OCI-LY1 (cell line): ENCODE measurements at regions not wholly inside any gene's neighbourhood (a gene's known extent, or its start where the extent isn't known, plus 50 kb on each side); places are given as distances from the start of the nearest gene placed in this dataset.

Experiments used
- H2AFZ ChIP-seq: fragments of 200-600 bp; sonication (generic), shearing (Covaris generic); 2 replicates; pipeline ENCODE4 v1.6.0; 2014; ENCODE audit warnings: antibody characterized with exemption, mild to moderate bottlenecking, low read length
- H3F3A ChIP-seq: fragments of 200-600 bp; sonication (generic), shearing (Covaris generic); 2 replicates; pipeline ENCODE4 v1.6.0; 2014; ENCODE audit warnings: mild to moderate bottlenecking, antibody characterized with exemption, low read length, moderate library complexity; ENCODE audit not compliant: insufficient read depth
- H3K27ac ChIP-seq: fragments of 200-600 bp; sonication (generic); 2 replicates; pipeline ENCODE4 v1.5.1; 2014; ENCODE audit warnings: low read length, mixed run types, mild to moderate bottlenecking, low read depth; ENCODE audit not compliant: poor library complexity, severe bottlenecking
- H3K27me3 ChIP-seq: fragments of 200-600 bp; sonication (generic); 2 replicates; pipeline ENCODE4 v1.6.0; 2014; ENCODE audit warnings: antibody characterized with exemption, mild to moderate bottlenecking, low read length, moderate library complexity; ENCODE audit not compliant: insufficient read depth
- H3K36me3 ChIP-seq: fragments of 200-600 bp; sonication (generic); 2 replicates; pipeline ENCODE4 v1.6.1; 2014; ENCODE audit warnings: mild to moderate bottlenecking, antibody characterized with exemption, low read length, moderate library complexity, mixed read lengths; ENCODE audit not compliant: insufficient read depth
- H3K4me1 ChIP-seq: fragments of 200-600 bp; sonication (generic); 2 replicates; pipeline ENCODE4 v1.5.1; 2014; ENCODE audit warnings: mild to moderate bottlenecking, low read length, moderate library complexity; ENCODE audit not compliant: insufficient read depth, severe bottlenecking
- H3K4me2 ChIP-seq: fragments of 200-600 bp; sonication (generic), shearing (Covaris generic); 2 replicates; pipeline ENCODE4 v1.6.1; 2014; ENCODE audit warnings: low read length
- H3K4me3 ChIP-seq: fragments of 200-600 bp; sonication (generic); 2 replicates; pipeline ENCODE4 v1.5.1; 2014; ENCODE audit warnings: low read length, low read depth, mild to moderate bottlenecking, mixed read lengths; ENCODE audit not compliant: poor library complexity, severe bottlenecking
- H3K79me2 ChIP-seq: fragments of 200-600 bp; shearing (Covaris generic); 2 replicates; pipeline ENCODE4 v1.6.1; 2016; ENCODE audit warnings: mixed run types, low read length, mixed read lengths; ENCODE audit not compliant: insufficient read depth
- H3K9ac ChIP-seq: fragments of 200-600 bp; sonication (generic), shearing (Covaris generic); 2 replicates; pipeline ENCODE4 v1.6.1; 2014; ENCODE audit warnings: mild to moderate bottlenecking, low read length, mixed read lengths
- H3K9me2 ChIP-seq: fragments of 200-600 bp; sonication (generic), shearing (Covaris generic); 2 replicates; pipeline ENCODE4 v1.6.1; 2014; ENCODE audit warnings: low read depth, mild to moderate bottlenecking, low read length, mixed read lengths
- H3K9me3 ChIP-seq: fragments of 200-600 bp; shearing (Covaris generic); 2 replicates; pipeline ENCODE4 v1.6.1; 2014; ENCODE audit warnings: low read length, mixed read lengths
- H4K20me1 ChIP-seq: fragments of 200-600 bp; sonication (generic), shearing (Covaris generic); 2 replicates; pipeline ENCODE4 v1.6.0; 2016; ENCODE audit warnings: mild to moderate bottlenecking, low read length; ENCODE audit not compliant: insufficient read depth
- CTCF ChIP-seq: fragments of 200-600 bp; sonication (generic), shearing (Covaris generic); IDR thresholded peaks from 2 replicates; pipeline ENCODE4 v1.5.1; 2017; ENCODE audit warnings: mild to moderate bottlenecking, antibody characterized with exemption, low read length, moderate library complexity, mixed read lengths
- EZH2 ChIP-seq: fragments of 200-600 bp; sonication (generic), shearing (Covaris generic); IDR thresholded peaks from 2 replicates; pipeline ENCODE4 v1.8.0; 2017; ENCODE audit warnings: borderline replicate concordance, mixed run types, mild to moderate bottlenecking, antibody characterized with exemption, low read length, moderate library complexity, mixed read lengths

- no peak overlapping the region for H3K4me2 ChIP-seq
- no peaks in the 10 kb centered on the region for H3K4me1 ChIP-seq
- no peak overlapping the region for H3K27ac ChIP-seq
- H3K9me3 ChIP-seq: no peaks in the 10 kb centered on the region
- H3F3A ChIP-seq: no peaks in the 10 kb centered on the region
- no peak overlapping the region for H2AFZ ChIP-seq
- H3K9ac ChIP-seq: no peak overlapping the region
- H3K9me2 ChIP-seq: no peaks in the 10 kb centered on the region
- TF ChIP-seq CTCF: no peak
- TF ChIP-seq EZH2: no peak
- no peaks in the 10 kb centered on the region for H3K79me2 ChIP-seq
- no peaks in the 10 kb centered on the region for H4K20me1 ChIP-seq
- no peaks in the 10 kb centered on the region for H3K27me3 ChIP-seq
- H3K4me3 ChIP-seq: no peak overlapping the region
- H3K36me3 ChIP-seq: no peaks in the 10 kb centered on the region
Observed at GRCh38 chr13:54183728-54184127, 1155.1 kb downstream of the OLFM4 start.

DNA sequence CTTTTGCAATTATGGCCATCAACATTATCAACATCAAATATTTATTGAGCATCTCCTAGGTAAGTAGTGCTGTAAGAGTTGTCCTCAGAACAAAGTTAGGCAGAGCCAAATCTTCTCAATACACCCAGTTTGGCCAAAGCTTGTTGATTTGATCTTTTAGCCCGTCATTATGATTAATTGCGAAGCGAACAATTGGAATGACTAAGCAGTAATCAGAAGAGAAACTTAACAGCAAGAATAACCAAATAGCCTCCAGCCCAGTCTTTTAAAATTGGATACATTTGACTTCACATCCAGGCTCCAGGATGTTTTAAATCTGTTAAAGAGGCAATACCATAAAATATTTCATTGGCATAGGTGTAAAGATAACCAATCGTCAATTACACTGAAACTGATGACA is 1156.0 kb downstream of the OLFM4 start:
- Histone ChIP-seq H3K27me3 (no peaks in the 10 kb centered on the region), H4K20me1 (no peaks in the 10 kb centered on the region), H3K9me2 (no peaks in the 10 kb centered on the region), H3K4me1 (no peaks in the 10 kb centered on the region), H3F3A (no peaks in the 10 kb centered on the region), H3K9ac (no peak overlapping the region), H2AFZ (no peak overlapping the region), H3K36me3 (no peaks in the 10 kb centered on the region), H3K9me3 (no peaks in the 10 kb centered on the region), H3K4me3 (no peak overlapping the region), H3K79me2 (no peaks in the 10 kb centered on the region), H3K27ac (no peak overlapping the region), H3K4me2 (no peak overlapping the region)
- TF ChIP-seq CTCF (no peak), EZH2 (no peak)

DNA sequence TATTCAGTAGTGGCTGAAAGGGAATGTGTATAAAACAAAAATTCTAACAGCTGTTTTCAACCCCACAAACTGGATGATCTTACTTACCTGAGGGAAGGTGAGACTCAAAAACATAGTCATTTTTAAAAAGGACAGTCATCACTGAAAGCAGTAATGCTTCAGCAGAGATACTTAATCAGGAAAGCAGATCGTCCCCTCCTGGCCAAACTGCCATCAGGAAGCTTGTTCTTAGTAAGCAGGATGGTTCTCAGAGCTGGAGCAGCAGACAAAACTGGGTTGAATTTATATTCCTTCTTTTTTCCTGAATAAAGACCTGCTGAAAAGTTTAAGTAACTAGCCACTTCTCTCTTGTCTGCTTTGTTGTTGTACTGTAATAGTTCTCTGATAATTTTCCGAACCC is 1156.5 kb downstream of the OLFM4 start:
- no peak overlapping the region for H3K9ac ChIP-seq

More for the DNA sequence above, 1156.5 kb downstream of the OLFM4 start:
- Histone ChIP-seq H3K4me3 (no peak overlapping the region), H3K27me3 (no peaks in the 10 kb centered on the region), H3K9me2 (no peaks in the 10 kb centered on the region), H3F3A (no peaks in the 10 kb centered on the region), H2AFZ (no peak overlapping the region), H3K36me3 (no peaks in the 10 kb centered on the region), H3K79me2 (no peaks in the 10 kb centered on the region), H3K4me1 (no peaks in the 10 kb centered on the region), H3K9me3 (no peaks in the 10 kb centered on the region), H3K27ac (no peak overlapping the region), H4K20me1 (no peaks in the 10 kb centered on the region), H3K4me2 (no peak overlapping the region)
- TF ChIP-seq EZH2 (no peak), CTCF (no peak)
